ENCODE measurements at regions not wholly inside any gene's neighbourhood (a gene's known extent, or its start where the extent isn't known, plus 50 kb on each side); places are given as distances from the start of the nearest gene placed in this dataset.

DNA sequence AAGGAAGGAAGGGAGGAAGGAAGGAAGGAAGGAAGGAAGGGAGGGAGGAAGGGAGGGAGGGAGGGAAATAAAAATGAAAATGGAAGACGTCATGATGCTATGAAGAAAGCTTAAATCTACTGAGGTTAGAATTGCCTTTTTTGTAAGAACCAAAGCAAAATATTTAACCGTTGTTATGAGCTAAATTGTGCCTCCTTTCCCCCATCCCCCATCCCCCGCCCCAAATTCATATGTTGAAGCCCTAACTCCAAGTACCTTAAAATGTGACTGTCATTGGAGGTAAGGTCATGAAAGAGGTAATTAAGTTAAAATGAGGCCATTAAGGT is 80.1 kb upstream of the CXADR start:
- no peak for TF ChIP-seq CTCF (IDR thresholded peaks at IDR 0.05)
- no peak for TF ChIP-seq POLR2A (IDR thresholded peaks at IDR 0.05)
